GM19043 (cell line): ENCODE measurements at regions not wholly inside any gene's neighbourhood (a gene's known extent, or its start where the extent isn't known, plus 50 kb on each side); places are given as distances from the start of the nearest gene placed in this dataset.
"Not testable (repeated sequence)": the region's sequence is repeated elsewhere in the genome, so short reads cannot be mapped to it uniquely, and the experiment has no call there.

Source experiments
- ATAC-seq: cut with Tn5 transposase; IDR thresholded peaks from one replicate; pipeline ENCODE4 v1.9.1; 2021; ENCODE audit warnings: low read depth; ENCODE audit not compliant: unreplicated experiment

GRCh38 chr11:71334191-71334590 lies 81.8 kb upstream of the SHANK2 start:
- ATAC-seq = no peak

DNA sequence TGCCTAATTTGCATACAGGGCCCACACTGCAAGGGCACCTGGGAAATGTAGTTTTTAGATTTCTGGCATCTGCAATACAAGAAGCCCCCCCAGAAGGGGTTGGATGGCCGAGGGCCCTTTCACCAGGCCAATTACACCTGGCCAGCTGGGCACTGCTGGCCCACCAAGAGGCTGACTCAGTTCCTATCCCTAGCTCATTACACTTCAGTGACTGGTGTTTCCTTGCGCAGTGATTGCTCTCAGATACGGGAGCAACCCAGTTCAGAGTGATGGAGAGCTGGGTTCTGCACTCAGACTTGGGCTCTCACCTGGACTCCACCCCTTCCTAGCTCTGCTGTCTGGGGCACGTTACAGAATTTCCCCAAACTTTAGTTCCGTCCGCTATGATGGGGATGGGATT lies 81.1 kb upstream of the SHANK2 start:
- ATAC-seq = no peak

- no peak for ATAC-seq
Observed at GRCh38 chr11:71332447-71332846, 80.1 kb upstream of the SHANK2 start.

DNA sequence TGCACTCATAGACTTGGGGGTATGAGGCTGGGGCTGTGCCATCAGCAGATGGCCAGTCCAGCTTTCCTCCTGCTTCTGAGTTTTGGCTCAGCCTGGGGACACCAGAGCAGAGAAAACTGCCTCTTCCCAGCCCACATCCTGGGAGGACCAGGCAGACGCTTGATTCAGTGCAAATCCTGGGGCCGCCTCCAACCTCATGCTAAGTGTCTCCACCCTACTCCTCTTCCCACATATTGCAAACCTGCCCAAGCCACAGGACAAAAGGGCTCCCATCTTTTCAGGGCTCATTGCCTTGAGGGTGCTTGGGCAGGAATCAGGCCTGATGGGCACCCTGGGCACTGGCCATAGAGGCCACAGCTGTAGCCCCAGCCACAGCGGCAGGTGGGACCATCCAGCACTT lies 79.7 kb upstream of the SHANK2 start:
- no peak for ATAC-seq

DNA sequence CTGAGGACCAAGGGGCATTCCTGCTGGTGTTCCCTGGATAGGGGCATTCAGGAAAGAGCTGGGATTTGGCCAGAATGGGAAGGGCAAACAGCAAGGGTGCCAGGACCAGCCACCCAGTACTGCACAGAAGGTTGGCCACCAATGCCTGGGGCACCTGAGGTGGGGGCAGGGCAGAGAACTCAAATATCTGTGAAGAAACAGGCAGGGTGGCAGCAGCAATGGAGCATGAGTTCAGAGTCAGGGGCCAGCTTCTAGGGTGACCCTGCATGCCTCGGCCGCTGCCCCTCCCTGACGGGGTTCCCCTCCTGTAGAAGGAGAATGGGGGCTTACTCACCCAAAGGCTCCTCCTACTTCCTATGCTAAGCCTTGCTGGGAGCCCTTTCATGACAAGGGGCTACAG lies 79.3 kb upstream of the SHANK2 start:
- ATAC-seq = no peak

DNA sequence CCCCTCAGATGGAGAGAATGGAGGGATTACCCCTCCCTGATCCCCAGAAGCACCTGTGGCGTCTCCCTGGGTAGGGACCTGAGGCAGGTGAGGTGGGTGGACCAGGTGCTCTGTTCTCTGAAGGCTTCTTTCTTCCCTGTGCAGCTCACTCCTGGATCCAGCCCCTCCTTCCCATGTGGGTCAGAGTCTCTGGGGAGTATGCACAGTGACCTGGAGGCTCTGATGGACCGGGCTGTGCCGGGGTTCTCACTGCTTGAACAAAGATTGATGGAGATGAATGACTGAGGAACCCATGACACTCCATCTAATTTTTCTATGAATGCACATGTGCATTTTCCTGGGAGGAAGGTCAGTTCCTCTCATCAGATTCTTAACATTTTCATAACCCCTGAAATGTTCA lies 78.6 kb upstream of the SHANK2 start:
- no peak for ATAC-seq

- ATAC-seq = no peak
Observed at GRCh38 chr11:71330349-71330748, 78.0 kb upstream of the SHANK2 start.

- ATAC-seq = no peak
Observed at GRCh38 chr11:71329786-71330185, 77.4 kb upstream of the SHANK2 start.

- no peak for ATAC-seq
Observed at GRCh38 chr11:71329165-71329510, 76.8 kb upstream of the SHANK2 start.

GRCh38 chr11:71327156-71328085 lies 75.0 kb upstream of the SHANK2 start:
- no peak for ATAC-seq

DNA sequence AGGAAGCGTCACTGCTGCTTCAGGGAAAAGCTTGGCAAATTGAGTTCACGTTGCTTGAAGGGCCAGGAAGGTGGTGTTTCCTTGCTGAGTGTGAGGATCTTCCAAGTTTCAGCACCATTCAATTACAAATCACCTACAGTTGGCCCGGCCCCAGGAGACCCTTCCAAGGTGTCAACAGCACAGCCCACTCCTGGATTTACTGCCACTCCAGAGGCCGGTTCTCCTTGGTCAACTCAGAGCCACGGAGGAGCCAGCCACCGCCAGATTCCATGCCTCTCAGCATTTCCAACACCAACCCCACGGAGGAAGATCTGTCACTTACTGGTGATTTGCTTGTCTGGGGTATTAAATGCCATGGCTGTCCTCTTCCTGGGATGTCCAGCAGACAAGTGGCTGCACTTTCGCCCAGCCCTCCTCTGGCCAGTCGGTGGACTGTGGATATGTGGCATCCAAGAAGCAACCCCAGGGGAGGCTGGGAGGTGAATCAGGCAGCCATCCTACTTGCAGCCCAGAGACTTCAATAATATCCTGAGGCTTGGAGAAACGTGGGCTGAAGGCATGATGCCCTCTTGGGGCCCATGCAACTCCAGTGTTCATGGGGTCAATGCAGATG lies 74.1 kb upstream of the SHANK2 start:
- ATAC-seq = no peak

DNA sequence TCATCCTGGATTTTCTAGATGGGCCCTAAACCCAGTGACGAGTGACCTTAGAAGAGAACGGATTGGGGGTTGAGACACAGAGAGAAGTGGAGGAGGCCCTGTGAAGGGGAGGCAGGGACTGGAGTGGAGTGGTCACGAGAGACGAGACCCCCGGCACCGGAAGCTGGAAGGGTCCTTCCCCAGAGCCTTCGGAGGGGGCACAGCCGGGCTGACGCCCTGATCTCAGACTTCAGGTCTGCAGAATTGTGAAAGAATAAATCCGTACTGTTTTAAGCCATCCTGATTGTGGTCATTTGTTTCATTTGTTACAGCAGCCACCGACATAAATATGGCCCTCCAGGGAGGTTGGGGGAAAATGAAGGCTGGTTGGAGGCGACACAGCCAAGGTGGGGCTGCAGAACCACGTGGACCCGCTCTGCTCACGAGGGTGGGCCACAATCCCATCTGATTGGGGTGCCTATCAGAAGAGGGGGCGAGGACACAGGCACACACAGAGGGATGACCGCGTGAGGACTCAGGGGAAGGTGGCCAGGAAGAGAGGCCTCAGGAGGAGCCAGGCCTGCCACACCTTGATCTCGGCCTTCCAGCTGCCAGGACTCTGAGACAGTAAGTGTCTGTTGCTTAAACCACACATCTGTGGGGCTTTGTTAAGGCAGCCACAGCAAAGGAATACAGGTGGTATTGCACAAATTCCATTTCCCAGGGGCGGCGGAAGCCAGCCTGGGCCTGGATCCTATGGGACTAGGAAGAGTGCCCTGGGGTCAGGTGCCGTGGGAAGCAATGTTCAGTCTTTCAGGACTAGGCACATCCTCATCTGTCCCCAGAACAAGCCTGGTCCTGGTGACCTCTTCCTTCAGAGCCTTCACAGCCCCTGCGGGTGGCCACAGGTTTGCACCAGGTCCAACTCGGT lies 73.3 kb upstream of the SHANK2 start:
- no peak for ATAC-seq

GRCh38 chr11:71324788-71325417 lies 72.5 kb upstream of the SHANK2 start:
- ATAC-seq = no peak

GRCh38 chr11:71323876-71324526 lies 71.6 kb upstream of the SHANK2 start:
- no peak for ATAC-seq

DNA sequence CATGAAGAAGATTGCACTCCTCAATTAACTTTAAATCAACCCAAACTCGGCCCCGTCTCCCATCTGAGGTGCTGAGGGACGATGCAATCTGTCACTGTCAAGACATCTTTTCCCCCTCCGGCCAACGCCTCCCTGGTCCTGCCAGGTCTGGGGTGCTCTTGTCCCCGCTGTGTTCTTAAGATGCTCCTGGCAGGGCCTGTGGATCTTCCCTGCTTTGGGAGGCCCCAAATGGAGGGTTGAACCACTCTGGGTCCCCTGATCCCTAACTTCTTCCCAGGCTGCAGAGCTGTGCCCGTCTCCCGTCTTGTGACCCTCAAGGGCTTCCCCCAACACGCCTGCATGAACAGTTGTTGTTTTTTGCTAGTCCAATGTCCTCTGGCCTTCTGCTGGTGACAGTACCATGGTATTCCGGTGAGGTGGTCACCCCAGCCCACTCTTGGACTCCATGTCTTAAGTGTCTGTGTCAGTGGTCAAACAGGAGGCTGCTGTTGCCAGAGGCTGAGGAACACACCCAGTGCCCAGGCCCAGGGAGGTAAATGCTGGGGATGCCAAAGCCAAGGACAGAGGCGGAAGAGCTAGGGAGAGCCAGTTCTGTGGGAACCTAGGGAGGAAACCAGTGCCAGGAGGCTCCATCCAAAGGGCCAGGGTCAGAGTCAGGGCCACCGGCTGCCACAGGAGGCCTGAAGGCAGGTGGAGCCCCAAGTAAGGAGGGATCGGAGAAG lies 70.6 kb upstream of the SHANK2 start:
- ATAC-seq = no peak

GRCh38 chr11:71322192-71322735 lies 69.9 kb upstream of the SHANK2 start:
- no peak for ATAC-seq

DNA sequence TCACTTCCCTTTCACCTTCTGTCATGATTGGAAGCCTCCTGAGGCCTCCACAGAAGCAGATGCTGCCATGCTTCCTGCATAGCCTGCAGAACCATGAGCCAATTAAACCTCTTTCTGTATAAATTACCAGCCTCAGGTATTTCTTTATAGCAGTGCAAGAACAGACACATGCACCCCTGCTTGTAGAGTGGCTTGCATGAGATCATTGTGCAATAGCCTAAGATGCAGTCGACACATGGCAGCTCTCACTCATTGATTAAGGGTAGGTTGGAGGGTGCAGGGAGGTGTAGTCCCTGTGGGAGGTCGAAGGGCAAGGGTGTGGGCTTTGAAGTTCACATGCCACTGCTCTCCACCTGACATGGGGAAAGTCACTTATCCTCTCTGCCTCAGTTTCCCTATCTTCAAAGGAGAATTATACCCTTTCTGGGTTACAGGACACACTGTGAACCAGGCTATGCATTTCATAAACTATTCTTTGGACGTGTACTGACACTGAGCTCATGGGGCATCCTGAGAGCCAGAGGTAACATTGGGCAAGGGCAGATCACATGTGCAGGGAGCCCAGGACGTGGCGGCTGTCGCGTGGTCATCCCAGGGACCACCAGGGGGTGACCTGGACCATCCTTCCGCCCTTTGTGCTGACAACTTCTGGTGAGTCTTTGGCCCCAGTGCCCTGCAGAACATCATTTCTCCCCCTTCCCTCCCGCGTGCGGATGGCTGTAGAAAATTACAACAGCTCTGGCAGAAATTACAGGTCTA lies 69.2 kb upstream of the SHANK2 start:
- no peak for ATAC-seq

DNA sequence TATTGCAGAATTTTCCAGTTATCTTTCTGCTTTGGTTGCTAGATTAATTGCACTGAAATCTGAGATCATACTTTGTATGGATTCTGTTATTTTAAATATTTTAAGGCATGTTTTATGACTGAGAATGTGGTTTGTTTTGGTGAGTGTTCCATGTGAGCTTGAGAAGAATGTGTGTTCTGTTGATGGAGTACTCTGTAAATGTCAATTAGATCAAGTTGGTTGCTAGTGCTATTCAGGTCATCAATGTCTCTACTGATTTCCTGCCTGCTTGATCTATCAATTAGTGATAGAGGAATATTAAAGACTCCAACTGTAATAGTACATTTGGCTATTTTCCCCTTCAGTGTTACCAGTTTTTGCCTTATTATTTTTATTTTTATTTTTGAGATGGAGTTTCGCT lies 64.3 kb upstream of the SHANK2 start:
- no peak for ATAC-seq

DNA sequence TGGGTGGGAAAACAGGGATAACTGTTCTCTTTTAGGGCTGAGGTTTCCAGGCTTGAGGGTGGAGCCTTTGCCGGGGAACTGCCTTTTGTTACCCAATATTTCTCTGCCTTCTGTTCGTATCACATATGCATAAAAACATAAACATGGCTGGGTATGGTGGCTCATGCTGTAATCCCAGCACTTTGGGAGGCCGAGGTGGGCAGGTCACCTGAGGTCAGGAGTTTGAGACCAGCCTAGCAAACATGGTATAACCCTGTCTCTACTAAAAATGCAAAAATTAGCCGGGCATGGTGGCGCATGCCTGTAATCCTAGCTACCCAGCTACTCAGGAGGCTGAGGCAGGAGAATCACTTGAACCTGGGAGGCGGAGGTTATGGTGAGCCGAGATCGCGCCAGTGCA lies 60.2 kb upstream of the SHANK2 start:
- ATAC-seq = not testable (repeated sequence)
